Ascending aorta (tissue), 2 donors: ENCODE measurements at regions not wholly inside any gene's neighbourhood (a gene's known extent, or its start where the extent isn't known, plus 50 kb on each side); places are given as distances from the start of the nearest gene placed in this dataset.

ENCODE experiments used
- DNase-seq, 2 donors: peaks; one replicate each; pipeline ENCODE4 v3.0.0-alpha.2; 2019; ENCODE audit warnings: low spot score in 2 of 2
- H3K27ac ChIP-seq, 2 donors: fragments of 200-600 bp; sonication (generic); one replicate each; pipeline ENCODE4 v1.5.1; 2016 to 2017; ENCODE audit warnings: mild to moderate bottlenecking in 1 of 2
- H3K27me3 ChIP-seq: fragments of 200-600 bp; sonication (generic); one replicate; pipeline ENCODE4 v1.5.1; 2017
- H3K36me3 ChIP-seq, 2 donors: fragments of 200-600 bp; sonication (generic); one replicate each; pipeline ENCODE4 v1.5.1; 2016
- H3K4me1 ChIP-seq, 2 donors: fragments of 200-600 bp; sonication (generic); one replicate each; pipeline ENCODE4 v1.5.1; 2016 to 2017; ENCODE audit warnings: mild to moderate bottlenecking in 1 of 2
- H3K4me3 ChIP-seq, 2 donors: fragments of 200-600 bp; sonication (generic); one replicate each; pipeline ENCODE4 v1.5.1; 2016 to 2017; ENCODE audit warnings: mild to moderate bottlenecking in 1 of 2
- H3K9me3 ChIP-seq, 2 donors: fragments of 200-600 bp; sonication (generic); one replicate each; pipeline ENCODE4 v1.5.1; 2016
- intact Hi-C: fragments of 100-400 bp; cut with DNase I; formaldehyde crosslinking; loops from one replicate; pipeline ENCODE4 v1.15.1; 2023
- TF ChIP-seq, protein P1 (sequence below), 3 experiments: fragments of 200-600 bp in 2 of 3; fragments of 450-650 bp in 1 of 3; sonication (generic) in 2 of 3; IDR thresholded peaks; one replicate each; pipeline ENCODE4 v1.5.1; 2016 to 2019; ENCODE audit warnings: antibody characterized with exemption in 3 of 3, mild to moderate bottlenecking in 1 of 3, moderate library complexity in 1 of 3

DNA sequence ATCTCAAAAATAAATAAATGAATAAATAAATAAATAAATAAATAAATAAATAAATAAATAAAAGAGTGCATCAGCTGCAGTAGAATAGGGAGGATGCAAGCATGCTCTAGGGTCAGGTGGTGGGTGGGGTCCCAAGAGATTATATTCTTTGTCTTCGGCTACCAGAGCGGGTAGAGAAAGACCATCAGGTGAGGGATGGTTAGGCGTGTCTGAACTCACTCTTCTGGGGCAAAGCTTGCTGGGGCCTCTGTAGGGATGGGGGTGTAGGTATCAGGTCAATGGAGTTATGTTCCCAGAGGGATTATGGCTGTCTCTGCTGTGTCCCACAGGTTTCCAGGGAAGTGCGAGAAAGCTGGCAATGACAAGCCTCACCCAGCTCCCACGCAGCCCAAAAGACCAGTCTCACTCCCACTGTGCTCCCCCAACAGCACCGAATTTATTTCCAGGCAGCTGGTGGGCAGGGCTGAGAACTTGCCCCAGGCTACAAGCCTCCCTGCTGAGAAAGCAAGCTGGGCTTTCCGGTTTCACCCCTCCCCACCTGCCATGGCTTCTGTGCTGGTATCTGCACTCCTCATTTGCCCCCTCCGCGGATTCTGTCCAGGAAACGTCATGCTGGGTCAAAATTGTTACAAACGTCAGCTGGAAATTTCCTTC lies 180.8 kb downstream of the LURAP1L start:
- TF ChIP-seq, protein P1, sequence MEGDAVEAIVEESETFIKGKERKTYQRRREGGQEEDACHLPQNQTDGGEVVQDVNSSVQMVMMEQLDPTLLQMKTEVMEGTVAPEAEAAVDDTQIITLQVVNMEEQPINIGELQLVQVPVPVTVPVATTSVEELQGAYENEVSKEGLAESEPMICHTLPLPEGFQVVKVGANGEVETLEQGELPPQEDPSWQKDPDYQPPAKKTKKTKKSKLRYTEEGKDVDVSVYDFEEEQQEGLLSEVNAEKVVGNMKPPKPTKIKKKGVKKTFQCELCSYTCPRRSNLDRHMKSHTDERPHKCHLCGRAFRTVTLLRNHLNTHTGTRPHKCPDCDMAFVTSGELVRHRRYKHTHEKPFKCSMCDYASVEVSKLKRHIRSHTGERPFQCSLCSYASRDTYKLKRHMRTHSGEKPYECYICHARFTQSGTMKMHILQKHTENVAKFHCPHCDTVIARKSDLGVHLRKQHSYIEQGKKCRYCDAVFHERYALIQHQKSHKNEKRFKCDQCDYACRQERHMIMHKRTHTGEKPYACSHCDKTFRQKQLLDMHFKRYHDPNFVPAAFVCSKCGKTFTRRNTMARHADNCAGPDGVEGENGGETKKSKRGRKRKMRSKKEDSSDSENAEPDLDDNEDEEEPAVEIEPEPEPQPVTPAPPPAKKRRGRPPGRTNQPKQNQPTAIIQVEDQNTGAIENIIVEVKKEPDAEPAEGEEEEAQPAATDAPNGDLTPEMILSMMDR (IDR thresholded peaks at IDR 0.05), result no peak
- H3K9me3 ChIP-seq, result no peaks in the 10 kb centered on the region
- DNase-seq, result no peak
- H3K27ac ChIP-seq, result no peak overlapping the region
- no peaks in the 10 kb centered on the region for H3K4me1 ChIP-seq
- intact Hi-C loops, result no loop called here
- no peak overlapping the region for H3K4me3 ChIP-seq
- H3K36me3 ChIP-seq, result no peaks in the 10 kb centered on the region
- H3K27me3 ChIP-seq, result no peaks in the 10 kb centered on the region

DNA sequence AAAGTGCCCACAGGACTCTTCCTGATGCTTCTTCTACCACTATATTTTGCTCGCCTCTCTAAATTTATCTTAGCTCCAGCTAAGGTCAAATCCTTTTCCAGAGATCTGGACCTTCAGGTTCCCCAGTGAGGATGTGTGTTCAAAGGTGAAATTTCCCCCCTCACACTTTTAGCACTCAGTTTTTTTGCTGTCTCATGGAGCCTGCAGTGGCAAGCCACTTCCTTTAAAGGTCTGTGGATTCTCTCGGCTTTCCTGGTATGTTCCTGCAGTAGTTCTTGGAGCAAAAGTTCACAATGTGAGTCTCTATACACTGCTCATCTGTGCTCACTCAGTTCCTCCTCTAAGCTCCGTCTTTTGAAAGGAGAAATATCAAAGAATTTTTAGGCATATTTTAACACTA lies 181.4 kb downstream of the LURAP1L start:
- DNase-seq, result no peak
- no peak overlapping the region for H3K27ac ChIP-seq
- H3K4me1 ChIP-seq, result no peaks in the 10 kb centered on the region

DNA sequence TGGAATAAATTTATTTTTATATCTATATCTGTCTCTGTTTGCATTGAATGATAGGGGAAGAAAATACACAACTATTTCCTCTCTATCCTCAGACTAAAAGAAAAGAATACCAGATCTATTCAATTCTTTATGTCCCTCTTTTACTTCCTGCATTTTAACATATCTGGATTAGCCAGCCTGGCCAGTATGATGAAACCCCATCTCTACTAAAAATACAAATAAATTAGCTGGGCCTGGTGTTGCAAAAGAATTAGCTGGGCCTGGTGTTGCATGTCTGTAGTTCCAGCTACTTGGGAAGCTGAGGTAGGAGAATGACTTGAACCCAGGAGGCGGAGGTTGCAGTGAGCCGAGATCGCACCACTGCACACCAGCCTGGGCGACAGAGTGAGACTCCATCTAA lies 182.0 kb downstream of the LURAP1L start:
- TF ChIP-seq, protein P1 (IDR thresholded peaks at IDR 0.05), result no peak
- H3K27ac ChIP-seq, result no peak overlapping the region
- H3K9me3 ChIP-seq, result no peaks in the 10 kb centered on the region
- DNase-seq, result no peak
- no peaks in the 10 kb centered on the region for H3K36me3 ChIP-seq
- H3K4me3 ChIP-seq, result no peak overlapping the region
- no peaks in the 10 kb centered on the region for H3K4me1 ChIP-seq
- intact Hi-C loops, result no loop called here
- H3K27me3 ChIP-seq, result no peaks in the 10 kb centered on the region

More for the DNA sequence above, 181.4 kb downstream of the LURAP1L start:
- Histone ChIP-seq H3K36me3 (no peaks in the 10 kb centered on the region), H3K27me3 (no peaks in the 10 kb centered on the region), H3K9me3 (no peaks in the 10 kb centered on the region), H3K4me3 (no peak overlapping the region)
- TF ChIP-seq, protein P1 (IDR thresholded peaks at IDR 0.05), result no peak
- intact Hi-C loops, result no loop called here

DNA sequence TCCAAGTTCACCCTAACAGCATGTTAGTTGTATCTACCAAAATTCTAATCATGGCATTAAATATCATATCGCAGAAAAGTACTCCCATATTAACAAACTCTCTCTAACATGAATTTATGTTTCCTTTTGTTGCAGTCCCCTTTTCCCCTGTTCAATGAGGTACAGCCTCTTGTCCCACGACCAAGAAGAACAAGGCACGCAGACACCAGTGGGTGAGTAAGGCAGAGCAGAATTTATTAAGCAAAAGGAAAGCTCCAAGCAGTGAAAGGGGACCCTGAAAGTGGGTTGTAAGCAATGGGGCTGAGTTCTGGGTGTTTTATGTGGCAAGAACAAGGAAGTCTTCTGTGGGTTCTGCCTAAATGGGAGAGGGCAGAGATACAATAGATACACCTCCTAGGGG lies 183.5 kb downstream of the LURAP1L start:
- no peaks in the 10 kb centered on the region for H3K4me1 ChIP-seq
- intact Hi-C loops, result no loop called here
- TF ChIP-seq, protein P1 (IDR thresholded peaks at IDR 0.05), result no peak
- no peaks in the 10 kb centered on the region for H3K36me3 ChIP-seq
- no peak overlapping the region for H3K27ac ChIP-seq
- H3K9me3 ChIP-seq, result no peaks in the 10 kb centered on the region
- no peak for DNase-seq
- H3K27me3 ChIP-seq, result no peaks in the 10 kb centered on the region
- no peak overlapping the region for H3K4me3 ChIP-seq

DNA sequence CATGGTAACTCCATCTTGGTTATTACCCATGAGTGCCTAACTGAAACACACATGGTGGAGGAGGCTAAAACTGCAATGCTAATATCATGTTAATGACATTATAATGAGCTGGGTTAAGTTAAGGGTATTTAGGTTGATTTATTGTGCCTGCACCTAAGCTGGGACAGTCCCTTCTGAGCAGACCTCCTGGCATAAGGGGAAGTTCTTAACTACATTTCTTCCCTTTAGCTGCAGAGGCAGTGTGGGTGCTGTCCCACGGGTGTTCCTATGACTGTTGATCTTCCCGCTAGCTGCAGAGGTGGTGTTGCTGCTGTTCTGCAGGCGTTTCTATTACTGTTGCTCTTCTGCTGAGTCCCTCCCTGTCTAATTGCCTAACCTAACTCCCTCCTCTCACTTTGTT lies 183.9 kb downstream of the LURAP1L start:
- intact Hi-C loops, result no loop called here

More for the DNA sequence above, 183.9 kb downstream of the LURAP1L start:
- no peak overlapping the region for H3K4me3 ChIP-seq
- no peaks in the 10 kb centered on the region for H3K9me3 ChIP-seq
- no peak overlapping the region for H3K27ac ChIP-seq
- no peaks in the 10 kb centered on the region for H3K4me1 ChIP-seq
- H3K27me3 ChIP-seq, result no peaks in the 10 kb centered on the region
- TF ChIP-seq, protein P1 (IDR thresholded peaks at IDR 0.05), result no peak
- H3K36me3 ChIP-seq, result no peaks in the 10 kb centered on the region
- no peak for DNase-seq
